HG02571 (cell line): ENCODE measurements at regions not wholly inside any gene's neighbourhood (a gene's known extent, or its start where the extent isn't known, plus 50 kb on each side); places are given as distances from the start of the nearest gene placed in this dataset.

Experiments
- ATAC-seq: cut with Tn5 transposase; IDR thresholded peaks from one replicate; pipeline ENCODE4 v1.9.1; 2021; ENCODE audit warnings: mild to moderate bottlenecking, moderate library complexity; ENCODE audit not compliant: unreplicated experiment

DNA sequence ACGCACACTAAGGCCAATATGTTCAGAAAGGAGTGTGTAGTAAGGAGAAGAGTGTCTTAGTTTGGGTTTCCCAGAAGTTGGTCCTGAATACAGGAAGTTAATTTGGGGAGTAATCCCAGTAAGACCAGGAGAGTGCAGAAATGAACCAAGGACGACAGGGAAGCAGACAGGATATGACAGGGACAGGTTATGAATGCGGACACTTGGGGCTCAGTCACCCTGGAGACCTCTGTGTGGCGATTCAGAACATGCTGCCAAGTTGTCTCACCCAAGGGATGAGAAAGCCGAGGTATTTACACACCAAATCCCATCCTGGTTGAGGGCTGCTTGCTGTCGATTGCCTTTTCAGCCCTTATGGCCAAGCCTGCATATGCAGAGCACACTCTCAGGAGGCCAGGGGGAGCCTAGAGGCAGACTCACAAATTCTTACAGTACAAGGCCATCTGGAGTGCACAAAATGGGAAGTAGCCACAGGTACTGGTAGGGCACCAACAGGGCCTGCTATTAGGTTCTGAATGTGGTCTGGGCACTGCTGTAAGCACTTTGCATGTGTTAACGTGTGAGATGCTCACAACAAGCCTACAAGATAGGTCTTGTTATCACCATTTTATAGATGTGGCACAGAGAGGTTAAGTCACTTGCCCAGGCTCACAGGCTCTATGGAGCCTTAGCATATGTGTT lies 233.1 kb upstream of the ANKRD55 start:
- ATAC-seq, result no peak

DNA sequence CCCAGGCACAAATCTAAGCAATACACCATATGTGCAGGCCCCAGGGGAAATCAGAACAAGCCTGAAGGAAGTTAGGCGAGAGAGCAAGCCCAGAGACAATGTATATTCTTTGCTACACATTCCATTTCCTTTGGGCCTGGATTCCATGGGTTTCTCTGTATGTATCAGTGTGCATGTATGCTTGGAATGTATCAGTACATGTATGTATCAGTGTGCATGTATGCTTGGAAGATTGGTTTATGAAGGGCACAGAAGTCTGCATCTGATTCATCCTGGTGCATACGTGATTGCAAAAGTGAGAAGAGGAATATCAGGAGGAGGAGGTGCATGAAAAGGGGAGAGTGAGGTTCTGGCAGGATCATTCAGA lies 232.6 kb upstream of the ANKRD55 start:
- no peak for ATAC-seq

DNA sequence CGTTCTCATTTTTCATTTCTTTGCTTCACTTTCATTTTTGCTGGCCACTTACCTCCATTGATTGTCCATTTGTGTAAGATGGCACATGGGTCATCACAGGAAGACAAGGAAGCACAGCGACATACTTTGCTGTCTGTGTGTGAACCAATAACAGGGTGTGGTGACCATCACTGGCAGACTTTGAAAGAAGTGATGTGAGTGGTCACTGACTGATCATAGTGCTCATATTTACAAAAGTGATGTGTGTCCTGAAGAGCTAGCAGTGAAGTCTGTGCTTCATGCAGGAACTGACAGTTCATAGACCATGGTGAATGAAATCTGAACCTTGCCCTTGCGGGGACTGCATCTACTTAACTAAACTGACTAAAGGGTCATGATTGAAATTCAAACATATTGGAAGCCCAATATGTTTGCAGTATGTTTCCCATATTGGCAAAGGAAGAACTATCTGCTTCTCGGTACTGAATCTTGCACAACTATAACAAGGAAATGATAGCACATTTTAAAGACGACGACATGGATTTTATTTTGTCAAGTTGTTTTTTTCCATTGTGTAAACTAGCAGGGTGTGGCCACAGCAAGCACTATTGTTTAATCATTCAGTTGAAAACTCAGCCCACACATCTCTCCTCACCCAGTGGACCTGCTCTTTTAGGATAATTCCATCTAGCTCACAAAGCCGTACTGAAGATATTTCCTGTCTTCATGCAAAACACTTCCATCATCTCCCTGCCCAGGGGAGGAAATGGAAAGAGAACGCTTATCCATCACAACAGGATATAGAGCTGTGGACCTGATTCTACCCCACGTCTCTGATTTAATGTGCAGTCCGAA lies 232.0 kb upstream of the ANKRD55 start:
- ATAC-seq, result no peak

DNA sequence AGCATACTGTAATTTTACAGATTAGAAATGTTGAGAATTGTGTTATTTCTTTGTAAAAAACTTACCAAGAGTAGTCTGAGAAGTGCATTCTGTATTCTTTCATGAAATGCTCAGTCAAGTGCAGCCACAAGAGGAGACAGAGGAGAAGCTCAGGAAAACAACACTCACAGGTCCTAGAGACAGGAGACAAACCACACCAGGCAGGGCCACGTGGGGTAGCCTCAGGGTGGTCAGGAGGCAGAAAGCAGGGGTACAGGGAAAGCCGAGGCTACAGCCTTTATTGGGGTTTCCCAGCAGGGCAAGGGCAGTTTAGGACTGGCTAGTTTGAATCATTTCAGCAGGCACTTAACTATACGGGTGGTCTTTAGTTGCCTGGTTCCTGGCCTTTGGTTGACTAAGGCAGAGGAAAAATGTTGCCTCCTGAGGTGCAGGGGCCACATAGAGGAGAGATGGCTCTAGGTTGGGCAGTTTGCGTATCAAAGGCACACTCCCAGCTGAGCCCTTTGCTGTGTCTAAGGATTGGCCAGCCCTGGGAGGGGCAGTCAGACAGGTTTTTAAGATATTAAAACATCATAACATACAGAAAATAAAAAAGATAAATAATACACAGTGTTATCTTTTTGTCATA lies 230.9 kb upstream of the ANKRD55 start:
- no peak for ATAC-seq

DNA sequence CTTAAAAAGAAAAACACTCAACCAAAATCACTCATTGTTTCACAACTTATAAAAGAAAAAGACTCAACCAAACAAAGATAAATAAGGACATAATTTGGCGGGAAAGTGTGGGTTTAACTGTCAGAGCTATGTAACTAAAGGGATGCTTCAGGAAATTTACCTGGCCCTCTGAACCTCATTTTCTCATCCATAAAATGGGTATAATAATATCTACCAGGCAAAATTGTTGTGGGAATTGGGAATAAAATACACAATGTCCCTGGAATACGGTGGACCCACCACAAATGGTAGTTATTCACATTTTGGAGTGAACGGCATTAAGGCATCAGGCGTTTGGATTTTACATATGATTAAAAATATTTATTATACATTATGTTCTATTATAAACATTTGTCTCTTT lies 228.5 kb upstream of the ANKRD55 start:
- no peak for ATAC-seq

DNA sequence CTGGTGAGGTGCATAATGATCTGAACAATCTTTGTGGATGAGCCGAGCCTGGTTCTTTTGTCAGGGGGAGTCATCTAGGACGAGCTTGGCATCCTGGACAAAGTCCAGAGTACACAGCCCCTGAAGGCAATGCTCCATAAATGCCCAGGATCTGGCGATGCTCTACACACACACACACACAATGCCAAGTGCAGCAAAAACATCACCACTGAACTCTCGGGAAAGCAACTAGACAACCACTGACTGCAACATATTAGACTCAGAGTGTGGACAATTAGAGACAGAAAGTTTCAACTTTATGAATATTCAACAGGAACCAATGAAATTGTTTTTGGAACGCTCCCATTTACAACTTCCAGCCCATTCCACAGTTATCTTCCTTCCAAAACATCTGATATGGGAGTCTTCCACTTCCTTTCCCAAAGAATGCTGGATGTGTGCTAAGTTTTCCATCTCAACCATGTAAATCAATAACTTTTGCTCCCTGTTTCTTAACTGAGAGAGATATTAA lies 227.6 kb upstream of the ANKRD55 start:
- no peak for ATAC-seq

DNA sequence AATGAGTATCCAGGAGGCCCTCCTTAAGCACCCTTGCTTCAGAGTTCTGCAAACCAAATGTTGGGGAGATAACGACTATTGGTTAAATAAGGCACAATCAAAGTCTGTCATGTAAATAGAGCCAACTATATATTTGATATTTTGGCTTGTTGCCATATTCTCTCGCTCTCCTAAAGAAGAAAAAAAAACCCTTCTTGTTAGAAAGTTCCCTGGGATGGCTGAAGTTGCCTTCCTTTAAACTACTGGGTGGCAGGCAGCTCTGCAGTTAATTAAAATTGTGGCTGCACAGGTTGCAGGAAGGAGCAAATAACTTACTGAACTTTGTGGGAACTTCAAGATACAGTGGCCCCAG lies 227.0 kb upstream of the ANKRD55 start:
- ATAC-seq, result no peak

DNA sequence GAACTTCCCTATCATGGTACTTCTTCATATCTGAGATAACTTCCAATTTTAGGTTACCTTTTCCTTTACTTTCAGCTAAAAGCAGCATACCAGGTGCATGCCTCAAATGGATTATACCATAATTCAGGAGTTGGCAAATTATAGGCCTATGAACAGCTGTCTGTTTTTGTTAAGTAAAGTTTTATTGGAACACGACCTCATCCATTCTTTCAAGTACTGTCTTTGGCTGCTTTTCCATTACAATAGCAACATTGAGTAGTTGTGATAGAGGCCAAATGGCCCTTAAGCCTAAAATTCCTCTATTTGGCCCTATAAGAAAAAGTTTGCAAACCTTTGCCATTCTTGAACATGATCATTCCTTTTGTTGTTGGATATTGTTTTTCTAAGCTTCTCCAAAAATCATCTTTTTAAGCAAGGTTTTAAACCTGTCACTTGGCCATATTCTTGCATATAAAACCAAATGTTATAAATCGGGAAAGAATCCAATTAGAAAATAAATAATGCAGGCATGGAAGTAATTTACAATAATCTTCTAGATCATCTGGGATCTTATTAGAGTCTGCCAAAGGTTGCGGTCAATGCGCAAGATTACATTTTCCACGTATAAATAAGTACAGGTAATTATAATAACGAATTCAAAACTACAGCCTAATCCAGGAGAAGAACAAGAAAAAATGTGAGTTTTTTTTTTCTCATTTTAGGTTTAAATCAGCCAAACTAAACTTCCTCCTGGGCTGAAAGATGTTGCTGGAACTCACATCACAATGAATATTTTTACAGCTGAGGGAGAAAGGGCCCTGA lies 226.5 kb upstream of the ANKRD55 start:
- no peak for ATAC-seq

DNA sequence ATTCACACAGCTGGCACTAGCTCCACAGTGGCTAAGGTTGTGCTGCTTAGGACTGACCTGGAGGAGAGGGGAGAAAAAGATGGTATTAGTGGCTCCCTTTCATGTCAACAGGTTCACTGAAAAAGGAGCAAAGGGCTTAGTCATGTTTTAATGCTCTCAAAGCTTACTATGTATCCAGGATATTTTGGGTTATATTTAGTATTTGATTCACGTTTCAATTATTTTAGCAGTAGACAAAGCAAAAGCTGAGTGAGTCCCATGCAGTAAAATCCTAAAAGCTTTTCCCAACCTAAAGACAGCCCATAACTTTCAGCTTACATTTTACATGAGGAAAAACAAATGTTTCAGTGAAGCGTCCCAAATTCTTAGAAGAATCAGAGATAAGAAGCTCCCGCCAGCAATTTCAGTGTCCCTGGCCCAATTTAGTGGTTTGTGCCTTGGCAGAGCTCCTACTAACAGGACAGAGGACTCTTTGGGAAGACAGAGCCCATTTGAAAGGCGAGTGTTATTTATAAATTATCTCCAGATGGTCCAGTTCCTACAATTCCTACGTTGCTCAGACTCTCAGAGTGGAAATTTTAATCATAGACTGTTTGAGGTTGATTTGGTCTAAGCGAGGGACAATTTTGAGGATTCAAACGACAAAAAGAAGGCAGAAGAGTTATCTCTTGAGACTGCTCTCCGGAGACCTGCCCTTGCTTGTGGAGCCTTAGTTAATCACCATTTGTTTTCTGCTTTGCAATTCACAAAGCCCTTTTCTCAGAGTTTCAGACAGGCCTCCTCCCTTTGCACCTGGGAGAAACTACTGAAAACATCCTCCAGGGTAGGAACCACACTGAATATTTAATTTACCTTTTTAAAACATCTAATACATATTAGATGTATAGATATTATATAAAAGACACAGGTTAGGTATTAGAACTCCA lies 225.0 kb upstream of the ANKRD55 start:
- ATAC-seq, result no peak

DNA sequence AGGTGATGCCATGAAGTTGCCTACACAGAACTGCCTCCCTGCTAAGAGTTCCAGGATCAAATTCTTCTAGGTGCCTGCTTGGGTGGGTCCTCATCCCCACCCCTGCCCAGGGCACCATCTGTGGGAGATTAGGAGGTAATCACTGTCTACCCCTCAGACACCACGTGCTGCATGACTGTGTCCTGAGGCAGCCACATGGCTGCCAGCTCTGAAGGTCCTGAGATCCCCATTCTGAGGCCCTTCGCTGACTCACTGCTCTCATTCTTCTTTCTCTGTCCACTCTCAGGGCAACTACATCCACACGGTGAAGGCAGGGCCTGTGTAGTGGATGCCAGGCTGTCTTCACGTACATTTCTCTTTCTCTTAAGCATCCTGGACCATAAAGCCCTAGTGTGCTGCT lies 222.9 kb upstream of the ANKRD55 start:
- ATAC-seq, result no peak

DNA sequence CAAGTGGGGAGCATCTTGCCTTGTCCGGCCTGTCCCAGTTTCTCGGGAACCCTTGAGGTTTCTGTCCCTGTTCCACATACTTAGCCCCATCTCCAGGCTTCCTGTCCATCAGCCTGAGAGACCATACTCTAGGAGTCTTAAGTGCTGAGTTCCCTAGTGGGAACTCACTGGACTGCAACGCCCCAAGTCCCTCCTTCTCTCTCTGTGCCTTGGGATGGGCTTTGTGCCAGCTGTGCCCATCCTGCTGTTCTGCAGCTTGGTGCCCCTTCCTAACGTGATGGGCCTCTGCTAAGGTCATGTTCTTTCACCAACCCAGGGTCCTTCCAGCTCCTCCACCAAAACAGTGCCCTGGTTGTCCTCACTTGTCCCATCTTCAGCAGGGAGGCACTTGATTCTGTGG lies 222.3 kb upstream of the ANKRD55 start:
- no peak for ATAC-seq

DNA sequence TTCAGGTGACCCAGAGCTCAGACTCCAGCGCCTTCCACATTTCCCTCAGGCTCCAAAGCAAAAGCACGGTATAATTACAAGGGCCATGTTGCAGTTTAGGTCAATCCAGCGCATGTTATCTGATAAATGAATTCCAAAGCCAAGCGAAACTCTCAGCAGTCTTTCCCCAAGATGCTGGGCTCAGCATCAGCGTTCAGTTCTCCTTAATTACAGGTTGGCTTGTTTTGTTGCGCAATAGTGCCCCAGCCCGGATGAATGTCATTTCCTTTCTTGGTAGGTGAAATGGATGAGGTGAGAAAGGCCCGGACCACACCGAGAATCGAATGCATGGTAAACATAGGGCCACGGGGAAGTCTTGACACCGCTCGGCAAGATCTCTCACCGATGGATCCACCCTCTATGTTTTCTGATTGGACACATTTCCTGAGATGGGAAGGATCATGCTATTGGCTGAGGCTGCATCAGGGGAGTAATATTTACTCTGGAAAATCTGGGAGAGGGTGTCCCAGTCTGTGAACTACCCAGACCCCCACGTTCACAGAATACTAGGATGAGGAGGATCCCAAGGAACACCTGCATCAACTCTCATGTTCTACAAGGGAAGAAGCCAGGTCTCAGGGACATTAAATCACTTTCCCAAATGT lies 221.2 kb upstream of the ANKRD55 start:
- ATAC-seq, result no peak

DNA sequence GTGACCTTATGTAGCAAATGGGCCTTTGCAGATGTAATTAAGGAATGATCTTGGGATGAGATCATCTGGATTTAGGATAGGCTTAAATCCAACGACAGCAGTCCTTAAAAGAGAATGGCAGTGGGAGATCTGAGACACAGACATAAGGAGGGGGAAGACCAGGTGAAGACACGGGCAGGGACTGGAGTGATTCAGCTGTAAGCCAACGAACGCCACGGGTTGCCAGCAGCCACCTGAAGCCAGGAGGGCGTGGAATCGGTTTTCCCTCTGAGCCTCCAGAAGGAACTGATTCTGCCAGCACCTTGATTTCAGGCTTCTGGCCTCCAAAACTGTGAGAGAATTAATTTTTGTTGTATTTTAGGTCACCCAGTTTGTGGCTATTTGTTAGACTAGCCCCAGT lies 218.6 kb upstream of the ANKRD55 start:
- ATAC-seq, result no peak

DNA sequence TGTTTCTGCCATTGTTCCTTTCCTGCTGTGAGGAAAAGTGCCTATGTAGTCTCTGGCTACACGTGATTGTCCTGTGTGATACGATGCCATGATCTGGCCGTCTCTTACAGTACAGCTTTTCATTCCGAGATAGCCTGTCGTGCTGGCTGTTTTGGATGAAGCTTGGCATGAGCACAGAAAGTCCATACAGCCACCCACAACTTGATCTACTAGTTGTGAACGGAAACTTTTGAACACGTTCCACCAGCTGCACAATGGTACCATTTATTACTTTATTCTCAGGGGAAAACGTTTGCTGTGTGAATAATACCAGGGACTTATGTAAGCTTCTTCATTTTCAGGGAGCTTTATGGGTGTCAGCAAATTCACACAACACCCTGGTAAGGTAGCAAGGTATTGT lies 217.6 kb upstream of the ANKRD55 start:
- no peak for ATAC-seq

DNA sequence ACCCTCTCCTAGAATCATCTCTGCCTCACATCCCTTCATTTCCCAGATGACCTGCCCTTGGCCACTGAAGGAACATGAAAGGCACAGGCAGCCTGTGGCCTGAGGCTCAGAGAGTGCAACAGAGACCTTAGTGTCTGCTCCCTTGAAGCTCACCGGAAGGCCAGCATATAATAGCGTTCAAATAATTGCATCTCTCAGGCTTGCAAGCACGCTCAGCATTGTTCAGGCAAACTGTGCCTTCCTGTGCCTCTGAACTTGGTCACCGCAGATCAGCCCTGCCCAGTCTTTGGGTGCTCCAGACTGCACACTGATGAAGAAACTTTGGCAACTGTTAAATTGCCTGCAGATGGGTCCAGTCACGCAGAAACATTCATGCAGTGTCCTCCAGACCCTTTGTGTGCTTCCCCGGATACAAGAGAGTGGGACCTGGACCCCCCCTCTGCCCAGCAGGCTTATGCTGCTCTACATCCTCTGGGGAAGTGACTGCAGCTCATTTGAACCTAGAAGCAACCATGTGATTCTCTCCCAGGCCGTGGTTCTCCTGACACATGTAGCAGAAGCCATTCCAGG lies 216.0 kb upstream of the ANKRD55 start:
- ATAC-seq, result no peak

DNA sequence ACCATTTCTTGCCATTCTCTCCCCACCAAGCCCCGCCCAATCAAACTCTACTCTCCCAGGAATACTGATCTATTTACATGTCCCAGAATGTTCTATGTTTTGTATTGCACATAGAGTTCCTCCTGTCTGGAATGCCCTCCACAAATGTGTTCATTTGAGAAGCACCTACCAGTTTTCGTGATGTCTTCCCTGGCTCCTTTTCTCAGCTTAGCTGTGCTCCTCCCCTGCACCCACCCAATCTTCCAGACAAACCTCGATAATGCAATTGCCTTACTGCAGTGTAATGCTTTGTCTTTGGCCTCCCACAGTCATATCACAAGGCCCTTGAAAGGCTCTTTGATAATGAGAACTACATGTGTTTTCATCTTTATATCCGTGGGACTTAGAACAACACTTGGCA lies 214.5 kb upstream of the ANKRD55 start:
- no peak for ATAC-seq

DNA sequence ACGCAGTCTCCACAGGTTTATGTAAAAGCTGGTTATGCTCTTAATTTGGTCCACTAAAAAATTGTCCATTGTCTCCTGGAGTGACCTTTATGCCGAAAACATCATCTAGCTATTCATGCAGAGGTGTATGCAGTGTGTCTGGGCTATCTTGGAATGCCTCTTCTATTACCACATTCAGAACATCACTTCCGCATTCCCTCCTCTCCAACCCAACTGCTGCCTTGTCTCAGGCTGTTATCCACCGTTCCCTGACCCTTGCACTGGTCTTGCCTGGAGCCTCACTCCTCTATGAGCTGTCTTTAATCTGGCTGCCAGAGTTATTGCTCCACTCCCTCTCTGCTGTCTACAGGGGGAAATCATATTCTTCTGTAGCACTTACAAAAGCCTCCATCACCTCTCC lies 214.1 kb upstream of the ANKRD55 start:
- ATAC-seq, result no peak

DNA sequence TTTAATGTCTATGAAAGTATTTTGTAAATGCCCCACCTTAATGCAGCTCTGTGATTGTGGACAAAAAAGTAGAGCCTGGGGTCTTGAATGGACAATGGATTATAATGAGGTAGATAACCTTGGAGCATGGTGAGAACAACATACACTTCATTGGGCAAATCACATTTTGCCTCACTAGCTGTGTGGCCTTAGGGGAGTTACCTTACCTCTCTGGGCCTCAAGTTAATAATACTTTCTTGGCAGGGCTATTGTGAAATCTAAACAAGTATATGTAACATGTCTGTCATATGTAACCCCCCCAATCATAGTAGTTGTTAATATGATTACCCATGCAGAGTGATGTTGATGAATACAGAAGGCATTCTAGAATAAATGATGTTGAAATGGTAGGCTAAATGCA lies 213.6 kb upstream of the ANKRD55 start:
- ATAC-seq, result no peak

DNA sequence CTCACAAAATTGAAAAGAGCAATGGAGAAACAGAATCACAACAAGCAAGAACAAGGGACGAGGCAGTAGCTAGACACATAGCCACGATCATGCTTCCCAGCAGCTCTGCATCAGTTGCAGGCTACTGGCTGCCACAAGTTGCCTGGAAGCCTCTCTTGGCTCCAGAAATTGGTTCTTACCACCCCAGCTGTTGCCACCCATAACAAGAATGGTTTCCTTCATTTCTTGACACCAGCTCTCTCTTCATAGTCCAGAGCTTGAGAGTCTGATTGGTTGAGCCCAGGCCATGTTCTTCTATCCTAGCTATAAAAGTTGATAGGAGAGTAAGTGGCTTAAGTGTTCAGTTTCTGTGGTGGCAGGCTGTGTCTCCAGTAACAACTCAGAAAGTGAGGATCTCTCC lies 210.7 kb upstream of the ANKRD55 start:
- ATAC-seq, result no peak
